Fibroblast of pulmonary artery (primary cell): ENCODE measurements at regions not wholly inside any gene's neighbourhood (a gene's known extent, or its start where the extent isn't known, plus 50 kb on each side); places are given as distances from the start of the nearest gene placed in this dataset.

Source experiments
- DNase-seq: peaks from one replicate; pipeline ENCODE4 v3.0.0-alpha.2; 2010; ENCODE audit warnings: low read depth
- H3K4me3 ChIP-seq: replicated peaks from 2 replicates; pipeline ENCODE4 v1.5.1; 2011; ENCODE audit warnings: low read depth, mild to moderate bottlenecking, control low read depth, low read length, moderate library complexity
- TF ChIP-seq, protein P1 (sequence below): IDR thresholded peaks from 2 replicates; pipeline ENCODE4 v1.5.1; 2011; ENCODE audit warnings: mild to moderate bottlenecking, control low read depth, low read length, inconsistent platforms; ENCODE audit errors: missing control alignments

DNA sequence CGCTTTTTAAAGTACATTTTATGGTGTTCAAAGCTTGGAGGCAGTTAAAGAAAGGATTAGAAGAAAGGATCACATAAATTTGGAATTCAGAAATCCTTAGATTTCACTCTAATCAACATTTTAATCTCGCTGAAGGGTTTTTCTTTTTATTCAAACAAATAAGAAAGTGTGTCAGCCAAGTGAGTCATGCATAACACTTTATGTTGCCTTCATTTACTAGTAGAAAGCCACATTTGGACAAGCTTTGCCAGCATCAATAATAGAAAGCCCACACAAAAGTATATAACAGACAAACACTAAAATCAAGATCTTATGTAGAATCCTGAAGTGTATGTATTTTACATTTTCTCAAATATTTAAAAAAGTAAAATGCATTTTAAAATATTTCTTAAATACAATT, 154.9 kb upstream of the TRPC4 start:
- DNase-seq = peak; percentile 2
- H3K4me3 ChIP-seq = no peak overlapping the region
- TF ChIP-seq, protein P1, sequence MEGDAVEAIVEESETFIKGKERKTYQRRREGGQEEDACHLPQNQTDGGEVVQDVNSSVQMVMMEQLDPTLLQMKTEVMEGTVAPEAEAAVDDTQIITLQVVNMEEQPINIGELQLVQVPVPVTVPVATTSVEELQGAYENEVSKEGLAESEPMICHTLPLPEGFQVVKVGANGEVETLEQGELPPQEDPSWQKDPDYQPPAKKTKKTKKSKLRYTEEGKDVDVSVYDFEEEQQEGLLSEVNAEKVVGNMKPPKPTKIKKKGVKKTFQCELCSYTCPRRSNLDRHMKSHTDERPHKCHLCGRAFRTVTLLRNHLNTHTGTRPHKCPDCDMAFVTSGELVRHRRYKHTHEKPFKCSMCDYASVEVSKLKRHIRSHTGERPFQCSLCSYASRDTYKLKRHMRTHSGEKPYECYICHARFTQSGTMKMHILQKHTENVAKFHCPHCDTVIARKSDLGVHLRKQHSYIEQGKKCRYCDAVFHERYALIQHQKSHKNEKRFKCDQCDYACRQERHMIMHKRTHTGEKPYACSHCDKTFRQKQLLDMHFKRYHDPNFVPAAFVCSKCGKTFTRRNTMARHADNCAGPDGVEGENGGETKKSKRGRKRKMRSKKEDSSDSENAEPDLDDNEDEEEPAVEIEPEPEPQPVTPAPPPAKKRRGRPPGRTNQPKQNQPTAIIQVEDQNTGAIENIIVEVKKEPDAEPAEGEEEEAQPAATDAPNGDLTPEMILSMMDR = no peak

DNA sequence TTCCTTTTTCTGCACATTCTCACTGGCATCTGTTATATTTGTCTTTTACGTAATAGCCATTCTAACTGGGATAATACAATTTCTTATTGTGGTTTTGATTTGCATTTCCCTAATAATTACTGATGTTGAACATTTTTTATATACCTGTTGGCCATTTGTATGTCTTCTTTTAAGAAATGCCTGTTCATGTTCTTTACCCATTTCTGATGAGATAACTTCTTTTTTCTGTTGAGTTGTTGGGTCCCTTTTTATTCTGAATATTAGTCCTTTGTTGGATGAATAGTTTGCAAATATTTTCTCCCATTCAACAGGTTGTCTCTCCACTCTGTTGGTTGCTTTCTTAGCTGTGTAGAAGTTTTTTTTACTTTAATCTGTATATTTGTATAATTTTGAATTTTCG, 147.7 kb upstream of the TRPC4 start:
- H3K4me3 ChIP-seq = no peak overlapping the region
- TF ChIP-seq, protein P1 = no peak
- no peak for DNase-seq

DNA sequence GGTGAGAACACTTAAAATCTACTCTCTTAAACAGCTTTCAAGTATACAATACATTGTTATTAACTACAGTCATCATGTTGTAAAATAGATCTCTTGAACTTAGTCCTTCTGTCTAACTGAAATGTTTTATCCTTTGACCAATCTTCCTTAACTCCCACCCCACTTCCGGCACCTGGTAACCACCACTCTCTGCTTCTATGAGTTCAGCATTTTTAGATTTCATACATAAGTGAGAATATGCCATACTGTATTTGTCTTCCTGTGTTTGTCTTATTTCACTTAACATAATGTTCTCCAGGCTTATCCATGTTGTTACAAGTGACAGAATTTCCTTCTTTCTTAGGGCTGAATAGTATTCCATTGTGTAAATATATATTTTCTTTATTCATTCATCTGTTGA, 144.1 kb upstream of the TRPC4 start:
- no peak overlapping the region for H3K4me3 ChIP-seq
- DNase-seq = no peak
- TF ChIP-seq, protein P1 = no peak

DNA sequence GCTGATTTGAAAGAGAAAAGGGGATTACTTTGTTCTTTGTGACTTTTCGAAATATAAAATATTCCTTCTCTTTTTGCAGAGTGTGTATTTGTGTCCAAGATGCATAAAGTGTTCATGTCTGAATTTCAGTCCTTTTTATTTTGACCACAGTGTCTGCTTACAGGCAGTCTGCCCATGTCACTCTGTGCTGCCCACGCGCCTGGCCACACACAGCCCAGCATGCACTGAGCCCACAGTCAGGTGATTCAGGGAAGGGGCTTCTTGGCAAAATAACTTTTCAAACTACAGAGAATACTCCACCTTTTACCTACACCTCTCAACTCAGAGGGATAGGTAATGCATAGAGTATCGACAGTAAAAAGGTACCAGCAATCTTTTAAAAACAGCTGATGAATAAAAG, 142.5 kb upstream of the TRPC4 start:
- TF ChIP-seq, protein P1 = no peak
- H3K4me3 ChIP-seq = no peak overlapping the region
- no peak for DNase-seq

DNA sequence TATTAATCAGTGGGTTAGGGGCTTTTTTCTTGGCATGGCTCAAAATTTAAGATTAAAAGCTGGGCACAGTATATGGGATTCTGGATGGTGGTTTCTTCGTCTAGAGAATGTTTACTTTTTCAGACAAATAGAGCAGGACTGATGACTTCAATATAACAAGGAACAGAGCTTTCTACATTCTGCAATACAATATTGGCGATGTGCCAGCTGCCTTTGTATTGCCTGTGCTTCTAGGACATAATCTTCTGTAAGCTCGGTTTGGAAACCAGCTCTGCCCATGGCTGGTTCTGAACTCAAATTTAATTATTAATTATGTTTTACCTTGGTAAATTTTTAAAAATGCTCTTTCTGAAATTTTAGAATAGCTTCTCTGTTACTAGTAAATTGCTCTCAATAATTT, 139.1 kb upstream of the TRPC4 start:
- DNase-seq = peak; percentile 55
- H3K4me3 ChIP-seq = no peak overlapping the region

DNA sequence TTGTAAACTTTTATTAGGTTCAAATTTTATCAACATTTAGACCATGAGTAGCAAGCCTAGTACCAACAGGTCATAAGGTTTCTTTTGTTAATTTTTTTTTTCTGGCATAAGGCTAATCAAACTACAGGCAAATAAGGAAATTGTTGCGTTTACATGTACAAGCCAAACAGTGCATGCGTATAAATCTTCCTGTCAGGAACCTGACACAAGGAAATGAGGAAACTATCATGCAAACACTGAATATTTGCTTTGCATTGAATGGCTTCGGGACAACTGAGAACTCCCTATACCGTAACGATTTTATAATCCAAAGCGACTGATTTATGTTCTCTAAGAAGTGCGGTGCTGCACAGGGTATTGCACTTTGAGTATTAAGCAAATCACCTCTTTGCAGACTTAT, 133.0 kb upstream of the TRPC4 start:
- TF ChIP-seq, protein P1 = no peak
- no peak overlapping the region for H3K4me3 ChIP-seq
- DNase-seq = no peak

More for the DNA sequence above, 139.1 kb upstream of the TRPC4 start:
- TF ChIP-seq, protein P1 = no peak

DNA sequence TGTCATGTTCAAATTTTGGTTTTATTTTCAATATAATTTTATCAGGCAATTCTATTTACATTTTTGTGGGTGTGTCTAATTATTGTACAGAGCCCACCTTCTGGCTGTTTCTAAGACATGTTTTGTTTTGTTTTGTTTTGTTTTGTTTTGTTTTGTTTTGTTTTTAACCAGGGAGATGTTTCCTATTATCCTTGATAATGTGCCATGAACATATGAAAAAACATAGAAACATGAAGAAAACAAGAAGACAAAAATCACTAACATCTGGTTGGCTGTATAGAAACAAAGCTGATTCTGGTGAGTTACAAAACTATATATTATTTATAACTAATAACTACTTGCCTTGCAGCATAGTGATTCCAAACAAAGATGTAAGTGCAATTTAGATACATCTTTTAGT, 128.1 kb upstream of the TRPC4 start:
- TF ChIP-seq, protein P1 = no peak
- no peak overlapping the region for H3K4me3 ChIP-seq
- DNase-seq = no peak
